Erythroblast (primary cell): ENCODE measurements at regions not wholly inside any gene's neighbourhood (a gene's known extent, or its start where the extent isn't known, plus 50 kb on each side); places are given as distances from the start of the nearest gene placed in this dataset.

ENCODE experiments used
- GATA1 ChIP-seq: IDR thresholded peaks from 2 replicates; pipeline ENCODE4 v1.6.1; 2011; ENCODE audit warnings: low read depth, mild to moderate bottlenecking, control low read depth, low read length, moderate library complexity
- POLR2A ChIP-seq: IDR thresholded peaks from 2 replicates; pipeline ENCODE4 v1.6.1; 2011; ENCODE audit warnings: mild to moderate bottlenecking, low read length

- TF ChIP-seq POLR2A (no peak), GATA1 (no peak)
Measured at GRCh38 chr11:27192184-27192583, 151.6 kb downstream of the BBOX1 start.
